ENCODE measurements at regions not wholly inside any gene's neighbourhood (a gene's known extent, or its start where the extent isn't known, plus 50 kb on each side); places are given as distances from the start of the nearest gene placed in this dataset.
A peak's percentile ranks its signal among the peaks of the same experiment; 100 is the strongest.

DNA sequence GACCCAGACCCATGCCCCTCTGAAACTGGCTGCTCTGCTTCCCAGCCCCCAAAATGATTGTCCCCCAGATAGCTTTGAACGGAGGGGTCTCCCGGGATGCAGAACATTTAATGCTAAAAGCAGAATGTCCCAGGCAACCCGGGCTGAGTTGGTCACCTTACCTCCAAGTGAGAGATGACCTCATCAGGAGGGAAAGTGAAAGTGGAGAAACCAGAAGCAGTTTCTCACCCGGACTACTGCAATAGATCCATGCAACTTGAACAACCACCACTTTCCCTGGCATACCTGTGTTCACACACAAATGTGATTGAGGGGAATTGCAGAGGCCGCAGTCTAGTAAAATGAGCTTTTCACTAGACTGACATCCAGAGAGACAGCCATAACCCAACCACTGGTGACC, 75.3 kb upstream of the NPAS2 start:
- POLR2A ChIA-PET, result no interaction called here

DNA sequence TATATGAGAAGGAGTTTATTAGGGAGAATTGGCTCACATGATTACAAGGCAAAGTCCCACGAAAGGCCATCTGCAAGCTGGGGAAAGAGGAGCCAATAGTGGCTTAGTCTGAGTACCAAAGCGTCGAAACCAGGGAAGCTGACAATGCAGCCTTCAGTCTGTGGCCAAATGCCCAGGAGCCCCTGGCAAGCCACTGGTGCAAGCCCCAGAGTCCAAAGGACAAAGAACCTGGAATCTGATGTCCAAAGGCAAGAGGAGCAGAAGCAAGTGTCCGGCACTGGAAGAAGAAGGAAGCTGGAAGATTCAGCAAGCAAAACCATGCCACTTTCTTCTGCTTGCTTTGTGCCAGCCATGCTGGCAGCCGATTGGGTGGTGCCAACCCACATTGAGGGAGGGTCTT, 74.3 kb upstream of the NPAS2 start:
- ChIA-PET POLR2A (no interaction called here), CTCF (no interaction called here)
- Histone ChIP-seq H3K9me3 (ENCODE audit: control insufficient read depth, insufficient read depth, low read depth, low read length) (no peaks in the 10 kb centered on the region), H3K4me3 (ENCODE audit: low read depth, low read length) (no peak overlapping the region), H3K4me1 (ENCODE audit: control insufficient read depth, insufficient read depth, low read length) (no peaks in the 10 kb centered on the region), H3K27ac (ENCODE audit: extremely low read depth, low read depth, low read length) (no peak overlapping the region), H3K36me3 (ENCODE audit: control insufficient read depth in 2 of 2, insufficient read depth in 1 of 2, low read length in 2 of 2) (no peaks in the 10 kb centered on the region)
- TF ChIP-seq ZNF16 (tag by site-specific recombination; IDR thresholded peaks at IDR 0.05; ENCODE audit: low read depth) (no peak), GLIS2 (tag by site-specific recombination; IDR thresholded peaks at IDR 0.05) (no peak)

More for the DNA sequence above, 75.3 kb upstream of the NPAS2 start:
- Histone ChIP-seq H3K4me3 (ENCODE audit: low read depth, low read length) (no peak overlapping the region), H3K9me3 (ENCODE audit: control insufficient read depth, insufficient read depth, low read depth, low read length) (no peaks in the 10 kb centered on the region), H3K27ac (ENCODE audit: extremely low read depth, low read depth, low read length) (no peak overlapping the region), H3K4me1 (ENCODE audit: control insufficient read depth, insufficient read depth, low read length) (no peaks in the 10 kb centered on the region), H3K36me3 (ENCODE audit: control insufficient read depth in 2 of 2, insufficient read depth in 1 of 2, low read length in 2 of 2) (no peaks in the 10 kb centered on the region)
- TF ChIP-seq PRDM1 (tag by site-specific recombination; IDR thresholded peaks at IDR 0.05), result peak; percentile 54; the same call in 1 of the 2 replicates
- 0 out of 2 replicates have a peak, but pooled peaks have one; percentile 11 for TF ChIP-seq OSR2 (tag by site-specific recombination; IDR thresholded peaks at IDR 0.05)
- TF ChIP-seq GLIS1 (tag by site-specific recombination; IDR thresholded peaks at IDR 0.05), result peak; percentile 46
- TF ChIP-seq, protein P1, sequence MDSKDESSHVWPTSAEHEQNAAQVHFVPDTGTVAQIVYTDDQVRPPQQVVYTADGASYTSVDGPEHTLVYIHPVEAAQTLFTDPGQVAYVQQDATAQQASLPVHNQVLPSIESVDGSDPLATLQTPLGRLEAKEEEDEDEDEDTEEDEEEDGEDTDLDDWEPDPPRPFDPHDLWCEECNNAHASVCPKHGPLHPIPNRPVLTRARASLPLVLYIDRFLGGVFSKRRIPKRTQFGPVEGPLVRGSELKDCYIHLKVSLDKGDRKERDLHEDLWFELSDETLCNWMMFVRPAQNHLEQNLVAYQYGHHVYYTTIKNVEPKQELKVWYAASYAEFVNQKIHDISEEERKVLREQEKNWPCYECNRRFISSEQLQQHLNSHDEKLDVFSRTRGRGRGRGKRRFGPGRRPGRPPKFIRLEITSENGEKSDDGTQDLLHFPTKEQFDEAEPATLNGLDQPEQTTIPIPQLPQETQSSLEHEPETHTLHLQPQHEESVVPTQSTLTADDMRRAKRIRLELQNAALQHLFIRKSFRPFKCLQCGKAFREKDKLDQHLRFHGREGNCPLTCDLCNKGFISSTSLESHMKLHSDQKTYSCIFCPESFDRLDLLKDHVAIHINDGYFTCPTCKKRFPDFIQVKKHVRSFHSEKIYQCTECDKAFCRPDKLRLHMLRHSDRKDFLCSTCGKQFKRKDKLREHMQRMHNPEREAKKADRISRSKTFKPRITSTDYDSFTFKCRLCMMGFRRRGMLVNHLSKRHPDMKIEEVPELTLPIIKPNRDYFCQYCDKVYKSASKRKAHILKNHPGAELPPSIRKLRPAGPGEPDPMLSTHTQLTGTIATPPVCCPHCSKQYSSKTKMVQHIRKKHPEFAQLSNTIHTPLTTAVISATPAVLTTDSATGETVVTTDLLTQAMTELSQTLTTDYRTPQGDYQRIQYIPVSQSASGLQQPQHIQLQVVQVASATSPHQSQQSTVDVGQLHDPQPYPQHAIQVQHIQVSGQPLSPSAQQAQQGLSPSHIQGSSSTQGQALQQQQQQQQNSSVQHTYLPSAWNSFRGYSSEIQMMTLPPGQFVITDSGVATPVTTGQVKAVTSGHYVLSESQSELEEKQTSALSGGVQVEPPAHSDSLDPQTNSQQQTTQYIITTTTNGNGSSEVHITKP (tag by site-specific recombination; IDR thresholded peaks at IDR 0.05), result peak; percentile 70
- TF ChIP-seq, protein P2, sequence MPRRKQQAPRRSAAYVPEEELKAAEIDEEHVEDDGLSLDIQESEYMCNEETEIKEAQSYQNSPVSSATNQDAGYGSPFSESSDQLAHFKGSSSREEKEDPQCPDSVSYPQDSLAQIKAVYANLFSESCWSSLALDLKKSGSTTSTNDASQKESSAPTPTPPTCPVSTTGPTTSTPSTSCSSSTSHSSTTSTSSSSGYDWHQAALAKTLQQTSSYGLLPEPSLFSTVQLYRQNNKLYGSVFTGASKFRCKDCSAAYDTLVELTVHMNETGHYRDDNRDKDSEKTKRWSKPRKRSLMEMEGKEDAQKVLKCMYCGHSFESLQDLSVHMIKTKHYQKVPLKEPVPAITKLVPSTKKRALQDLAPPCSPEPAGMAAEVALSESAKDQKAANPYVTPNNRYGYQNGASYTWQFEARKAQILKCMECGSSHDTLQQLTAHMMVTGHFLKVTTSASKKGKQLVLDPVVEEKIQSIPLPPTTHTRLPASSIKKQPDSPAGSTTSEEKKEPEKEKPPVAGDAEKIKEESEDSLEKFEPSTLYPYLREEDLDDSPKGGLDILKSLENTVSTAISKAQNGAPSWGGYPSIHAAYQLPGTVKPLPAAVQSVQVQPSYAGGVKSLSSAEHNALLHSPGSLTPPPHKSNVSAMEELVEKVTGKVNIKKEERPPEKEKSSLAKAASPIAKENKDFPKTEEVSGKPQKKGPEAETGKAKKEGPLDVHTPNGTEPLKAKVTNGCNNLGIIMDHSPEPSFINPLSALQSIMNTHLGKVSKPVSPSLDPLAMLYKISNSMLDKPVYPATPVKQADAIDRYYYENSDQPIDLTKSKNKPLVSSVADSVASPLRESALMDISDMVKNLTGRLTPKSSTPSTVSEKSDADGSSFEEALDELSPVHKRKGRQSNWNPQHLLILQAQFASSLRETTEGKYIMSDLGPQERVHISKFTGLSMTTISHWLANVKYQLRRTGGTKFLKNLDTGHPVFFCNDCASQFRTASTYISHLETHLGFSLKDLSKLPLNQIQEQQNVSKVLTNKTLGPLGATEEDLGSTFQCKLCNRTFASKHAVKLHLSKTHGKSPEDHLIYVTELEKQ (tag by site-specific recombination; IDR thresholded peaks at IDR 0.05; ENCODE audit: borderline replicate concordance), result no peak
- CTCF ChIA-PET, result interaction anchor here (1.3 kb wide), 1 partner anchor 14 kb away, joined by 4 read pairs; no protein-coding TSS in a partner anchor

DNA sequence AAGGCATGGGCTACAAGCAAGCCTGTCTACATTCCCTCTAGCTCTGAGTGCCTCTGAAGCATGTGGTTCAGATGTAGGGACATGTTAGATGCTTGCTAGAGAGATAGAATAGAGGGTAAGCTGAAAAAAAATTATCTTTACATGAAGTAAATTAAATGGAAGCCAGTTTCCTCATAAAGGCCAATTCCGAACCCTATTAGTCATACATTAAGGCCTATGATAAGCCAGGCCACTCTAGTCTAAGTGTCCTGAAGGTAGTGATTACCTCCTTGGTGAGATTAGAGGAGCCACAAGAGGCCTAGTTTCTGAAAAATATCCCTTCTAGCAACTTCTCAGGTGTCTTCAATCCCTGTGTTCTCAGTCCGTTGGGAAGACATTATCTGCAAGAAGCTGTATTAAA, 72.4 kb upstream of the NPAS2 start:
- Histone ChIP-seq H3K4me1 (ENCODE audit: control insufficient read depth, insufficient read depth, low read length) (no peaks in the 10 kb centered on the region), H3K4me3 (ENCODE audit: low read depth, low read length) (no peak overlapping the region), H3K9me3 (ENCODE audit: control insufficient read depth, insufficient read depth, low read depth, low read length) (no peaks in the 10 kb centered on the region), H3K36me3 (ENCODE audit: control insufficient read depth in 2 of 2, insufficient read depth in 1 of 2, low read length in 2 of 2) (no peaks in the 10 kb centered on the region), H3K27ac (ENCODE audit: extremely low read depth, low read depth, low read length) (no peak overlapping the region)
- TF ChIP-seq ZNF670 (tag by site-specific recombination; IDR thresholded peaks at IDR 0.05; ENCODE audit: low read depth) (no peak), ZNF37A (tag by site-specific recombination; IDR thresholded peaks at IDR 0.05) (no peak), GLI2 (tag by site-specific recombination; IDR thresholded peaks at IDR 0.05; ENCODE audit: borderline replicate concordance, low read depth) (no peak), ZNF391 (tag by site-specific recombination; IDR thresholded peaks at IDR 0.05; ENCODE audit: borderline replicate concordance, low read depth) (no peak), ZNF621 (tag by site-specific recombination; IDR thresholded peaks at IDR 0.05) (no peak), HOXD13 (CRISPR knock-in tag; IDR thresholded peaks at IDR 0.05; ENCODE audit: borderline replicate concordance) (no peak), SCRT1 (tag by site-specific recombination; IDR thresholded peaks at IDR 0.05; ENCODE audit: borderline replicate concordance) (no peak), SP3 (tag by site-specific recombination; IDR thresholded peaks at IDR 0.05) (no peak), ZNF521 (tag by site-specific recombination; IDR thresholded peaks at IDR 0.05) (no peak), KLF8 (tag by site-specific recombination; IDR thresholded peaks at IDR 0.05) (no peak), ZNF747 (tag by site-specific recombination; IDR thresholded peaks at IDR 0.05) (no peak)
- TF ChIP-seq, protein P3, sequence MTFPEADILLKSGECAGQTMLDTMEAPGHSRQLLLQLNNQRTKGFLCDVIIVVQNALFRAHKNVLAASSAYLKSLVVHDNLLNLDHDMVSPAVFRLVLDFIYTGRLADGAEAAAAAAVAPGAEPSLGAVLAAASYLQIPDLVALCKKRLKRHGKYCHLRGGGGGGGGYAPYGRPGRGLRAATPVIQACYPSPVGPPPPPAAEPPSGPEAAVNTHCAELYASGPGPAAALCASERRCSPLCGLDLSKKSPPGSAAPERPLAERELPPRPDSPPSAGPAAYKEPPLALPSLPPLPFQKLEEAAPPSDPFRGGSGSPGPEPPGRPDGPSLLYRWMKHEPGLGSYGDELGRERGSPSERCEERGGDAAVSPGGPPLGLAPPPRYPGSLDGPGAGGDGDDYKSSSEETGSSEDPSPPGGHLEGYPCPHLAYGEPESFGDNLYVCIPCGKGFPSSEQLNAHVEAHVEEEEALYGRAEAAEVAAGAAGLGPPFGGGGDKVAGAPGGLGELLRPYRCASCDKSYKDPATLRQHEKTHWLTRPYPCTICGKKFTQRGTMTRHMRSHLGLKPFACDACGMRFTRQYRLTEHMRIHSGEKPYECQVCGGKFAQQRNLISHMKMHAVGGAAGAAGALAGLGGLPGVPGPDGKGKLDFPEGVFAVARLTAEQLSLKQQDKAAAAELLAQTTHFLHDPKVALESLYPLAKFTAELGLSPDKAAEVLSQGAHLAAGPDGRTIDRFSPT (tag by site-specific recombination; IDR thresholded peaks at IDR 0.05), result no peak
- TF ChIP-seq, protein P4, sequence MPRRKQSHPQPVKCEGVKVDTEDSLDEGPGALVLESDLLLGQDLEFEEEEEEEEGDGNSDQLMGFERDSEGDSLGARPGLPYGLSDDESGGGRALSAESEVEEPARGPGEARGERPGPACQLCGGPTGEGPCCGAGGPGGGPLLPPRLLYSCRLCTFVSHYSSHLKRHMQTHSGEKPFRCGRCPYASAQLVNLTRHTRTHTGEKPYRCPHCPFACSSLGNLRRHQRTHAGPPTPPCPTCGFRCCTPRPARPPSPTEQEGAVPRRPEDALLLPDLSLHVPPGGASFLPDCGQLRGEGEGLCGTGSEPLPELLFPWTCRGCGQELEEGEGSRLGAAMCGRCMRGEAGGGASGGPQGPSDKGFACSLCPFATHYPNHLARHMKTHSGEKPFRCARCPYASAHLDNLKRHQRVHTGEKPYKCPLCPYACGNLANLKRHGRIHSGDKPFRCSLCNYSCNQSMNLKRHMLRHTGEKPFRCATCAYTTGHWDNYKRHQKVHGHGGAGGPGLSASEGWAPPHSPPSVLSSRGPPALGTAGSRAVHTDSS (tag by site-specific recombination; IDR thresholded peaks at IDR 0.05), result no peak
- POLR2A ChIA-PET, result no interaction called here
- CTCF ChIA-PET, result no interaction called here

Measured in HEK293 (cell line).